Naive thymus-derived CD8-positive, alpha-beta T cell (primary cell): ENCODE measurements at regions not wholly inside any gene's neighbourhood (a gene's known extent, or its start where the extent isn't known, plus 50 kb on each side); places are given as distances from the start of the nearest gene placed in this dataset. TPM values are rescaled to one million over a fixed set of nuclear protein-coding genes. Genes with fewer than 3 reads are reported as not detected.
"Not testable (repeated sequence)": the region's sequence is repeated elsewhere in the genome, so short reads cannot be mapped to it uniquely, and the experiment has no call there.

Experiments
- ATAC-seq, 2 donors: fragments of 150-1000 bp; cut with Tn5 transposase in 1 of 2; sonication (Bioruptor Pico), chemical (Tn5 transposase) in 1 of 2; 1 replicate in 1 of 2; 2 replicates in 1 of 2; pipeline ENCODE4 v1.10.0; 2021; ENCODE audit warnings: mild to moderate bottlenecking in 2 of 2, moderate library complexity in 2 of 2
- POLR2A ChIA-PET: fragments of 350-600 bp; sonication (Branson Sonifier 250); formaldehyde crosslinking; loops from one replicate; lab custom pipeline; 2021; ENCODE audit warnings: antibody characterized with exemption; lab: Charles Lee
- DNase-seq, 10 donors: peaks; one replicate each; pipeline versions ENCODE4 v3.0.0 to v3.0.0-alpha.2; 2020 to 2022
- H3K27ac Mint-ChIP-seq, 10 donors: one replicate each; pipeline ENCODE4 v1.8.0; 2020 to 2022; ENCODE audit warnings: mild to moderate bottlenecking in 10 of 10, mixed read lengths in 10 of 10, moderate library complexity in 4 of 10, inconsistent platforms in 1 of 10
- H3K27me3 Mint-ChIP-seq, 5 donors: one replicate each; pipeline ENCODE4 v1.8.0; 2021 to 2022; ENCODE audit warnings: mixed read lengths in 5 of 5
- H3K36me3 Mint-ChIP-seq, 3 donors: one replicate each; pipeline ENCODE4 v1.8.0; 2020 to 2022; ENCODE audit warnings: mixed read lengths in 3 of 3, mild to moderate bottlenecking in 2 of 3, inconsistent platforms in 1 of 3
- H3K4me1 Mint-ChIP-seq, 4 donors: one replicate each; pipeline ENCODE4 v1.8.0; 2021 to 2022; ENCODE audit warnings: mixed read lengths in 4 of 4
- H3K4me3 Mint-ChIP-seq, 10 donors: one replicate each; pipeline ENCODE4 v1.8.0; 2020 to 2022; ENCODE audit warnings: mild to moderate bottlenecking in 10 of 10, mixed read lengths in 10 of 10, moderate library complexity in 6 of 10, inconsistent platforms in 1 of 10
- H3K9me3 Mint-ChIP-seq, 9 donors: one replicate each; pipeline ENCODE4 v1.8.0; 2020 to 2022; ENCODE audit warnings: mixed read lengths in 9 of 9, mild to moderate bottlenecking in 3 of 9, inconsistent platforms in 1 of 9, moderate library complexity in 1 of 9
- microRNA-seq: library from miRNA; unstranded; fragments of <30 nt; microRNA quantifications from one replicate; pipeline ENCODE4 v1.2.0, GENCODE V29; 2022; ENCODE audit warnings: borderline microRNAs expressed

- ATAC-seq, H3K27ac Mint-ChIP-seq, H3K4me3 Mint-ChIP-seq, POLR2A ChIA-PET, H3K36me3 Mint-ChIP-seq, H3K27me3 Mint-ChIP-seq, H3K4me1 Mint-ChIP-seq, DNase-seq, H3K9me3 Mint-ChIP-seq: not testable (repeated sequence)
Measured at GRCh38 chr15:22002711-22003110, 77.6 kb upstream of the OR4M2 start.

GRCh38 chr15:21989117-21989516, 91.2 kb upstream of the OR4M2 start:
- ATAC-seq, DNase-seq, H3K27ac Mint-ChIP-seq, H3K36me3 Mint-ChIP-seq, H3K4me1 Mint-ChIP-seq, H3K27me3 Mint-ChIP-seq, POLR2A ChIA-PET, H3K9me3 Mint-ChIP-seq, H3K4me3 Mint-ChIP-seq: not testable (repeated sequence)

- H3K36me3 Mint-ChIP-seq, H3K27me3 Mint-ChIP-seq, ATAC-seq, H3K9me3 Mint-ChIP-seq, H3K4me3 Mint-ChIP-seq, H3K4me1 Mint-ChIP-seq, POLR2A ChIA-PET, H3K27ac Mint-ChIP-seq, DNase-seq: not testable (repeated sequence)
Measured at GRCh38 chr15:21983820-21984219, 96.5 kb upstream of the OR4M2 start.

GRCh38 chr15:21979960-21980359, 100.4 kb upstream of the OR4M2 start:
- H3K4me1 Mint-ChIP-seq, POLR2A ChIA-PET, H3K9me3 Mint-ChIP-seq, ATAC-seq, H3K27ac Mint-ChIP-seq, H3K36me3 Mint-ChIP-seq, DNase-seq, H3K27me3 Mint-ChIP-seq, H3K4me3 Mint-ChIP-seq: not testable (repeated sequence)

GRCh38 chr15:21953713-21954112, 76.2 kb upstream of the POTEB start:
- H3K4me3 Mint-ChIP-seq, POLR2A ChIA-PET, ATAC-seq, H3K4me1 Mint-ChIP-seq, H3K36me3 Mint-ChIP-seq, H3K27ac Mint-ChIP-seq, H3K27me3 Mint-ChIP-seq, H3K9me3 Mint-ChIP-seq: not testable (repeated sequence)
- DNase-seq, result peak in 1 of 10 donors; percentile 18

- not testable (repeated sequence) for ATAC-seq
Measured at GRCh38 chr15:21940302-21940701, 62.8 kb upstream of the POTEB start.

More at GRCh38 chr15:21940302-21940701, 62.8 kb upstream of the POTEB start:
- H3K27ac Mint-ChIP-seq, POLR2A ChIA-PET, DNase-seq, H3K27me3 Mint-ChIP-seq, H3K36me3 Mint-ChIP-seq, H3K4me3 Mint-ChIP-seq, H3K9me3 Mint-ChIP-seq, H3K4me1 Mint-ChIP-seq: not testable (repeated sequence)

Small RNA genes in the stretch of these regions (microRNA-seq; reads per million reads assigned to microRNA genes)
- not detected for gene MIR5701-3
